H9 (cell line): ENCODE measurements at regions not wholly inside any gene's neighbourhood (a gene's known extent, or its start where the extent isn't known, plus 50 kb on each side); places are given as distances from the start of the nearest gene placed in this dataset.

Experiments
- DNase-seq: peaks from one replicate; pipeline ENCODE4 v3.0.0-alpha.2; 2017
- H2AFZ ChIP-seq: one replicate; pipeline ENCODE4 v1.6.1; 2013; ENCODE audit warnings: mild to moderate bottlenecking, low read length, control low read depth, moderate library complexity
- H2AK5ac ChIP-seq: 2 replicates; pipeline ENCODE4 v1.6.1; 2013; ENCODE audit warnings: low read length, control low read depth, mixed read lengths; ENCODE audit not compliant: insufficient read length
- H2BK120ac ChIP-seq: one replicate; pipeline ENCODE4 v1.6.1; 2013; ENCODE audit warnings: low read depth, mild to moderate bottlenecking, low read length, control low read depth, inconsistent platforms; ENCODE audit not compliant: poor library complexity, severe bottlenecking
- H2BK12ac ChIP-seq: 2 replicates; pipeline ENCODE4 v1.6.1; 2013; ENCODE audit warnings: low read length, control low read depth, mixed read lengths, low read depth; ENCODE audit not compliant: insufficient read length
- H2BK15ac ChIP-seq: 2 replicates; pipeline ENCODE4 v1.6.1; 2013; ENCODE audit warnings: low read depth, low read length, control low read depth
- H2BK20ac ChIP-seq: one replicate; pipeline ENCODE4 v1.6.1; 2013; ENCODE audit warnings: low read depth, mild to moderate bottlenecking, low read length, control low read depth, inconsistent platforms; ENCODE audit not compliant: poor library complexity, severe bottlenecking
- H2BK5ac ChIP-seq: 2 replicates; pipeline ENCODE4 v1.6.1; 2013; ENCODE audit warnings: low read length, control low read depth, mixed read lengths; ENCODE audit not compliant: insufficient read length
- H3K14ac ChIP-seq: 2 replicates; pipeline ENCODE4 v1.6.1; 2013; ENCODE audit warnings: low read length, control low read depth; ENCODE audit not compliant: insufficient read depth
- H3K18ac ChIP-seq: 2 replicates; pipeline ENCODE4 v1.6.1; 2013; ENCODE audit warnings: low read depth, mild to moderate bottlenecking, mixed read lengths, low read length, control low read depth; ENCODE audit not compliant: insufficient read length
- H3K23ac ChIP-seq: 2 replicates; pipeline ENCODE4 v1.6.1; 2013; ENCODE audit warnings: low read length, control low read depth, mixed read lengths, low read depth; ENCODE audit not compliant: insufficient read length
- H3K23me2 ChIP-seq: 2 replicates; pipeline ENCODE4 v1.6.1; 2013; ENCODE audit warnings: low read depth, mild to moderate bottlenecking, mixed read lengths, low read length, control low read depth; ENCODE audit not compliant: insufficient read length, poor library complexity, severe bottlenecking
- H3K27ac ChIP-seq: 2 replicates; pipeline ENCODE4 v1.5.1; 2013; ENCODE audit warnings: low read length, control low read depth, mixed read lengths, low read depth; ENCODE audit not compliant: insufficient read length
- H3K27me3 ChIP-seq: 2 replicates; pipeline ENCODE4 v1.6.1; 2013; ENCODE audit warnings: low read length, control low read depth, inconsistent platforms; ENCODE audit not compliant: insufficient read depth
- H3K4ac ChIP-seq: 2 replicates; pipeline ENCODE4 v1.6.1; 2013; ENCODE audit warnings: low read depth, mild to moderate bottlenecking, control low read depth, inconsistent platforms, low read length, moderate library complexity
- H3K4me1 ChIP-seq: 2 replicates; pipeline ENCODE4 v1.6.1; 2013; ENCODE audit warnings: low read length, control low read depth, inconsistent platforms; ENCODE audit not compliant: insufficient read depth
- H3K4me2 ChIP-seq: 2 replicates; pipeline ENCODE4 v1.6.1; 2013; ENCODE audit warnings: low read length, control low read depth, mixed read lengths; ENCODE audit not compliant: insufficient read length, insufficient read depth
- H3K56ac ChIP-seq: 2 replicates; pipeline ENCODE4 v1.6.1; 2013; ENCODE audit warnings: low read depth, mild to moderate bottlenecking, mixed read lengths, low read length, control low read depth; ENCODE audit not compliant: insufficient read length
- H3K79me1 ChIP-seq: 2 replicates; pipeline ENCODE4 v1.6.1; 2013; ENCODE audit warnings: low read depth, mild to moderate bottlenecking, moderate library complexity, low read length, control low read depth, inconsistent platforms; ENCODE audit not compliant: insufficient read depth, poor library complexity, severe bottlenecking
- H3K79me2 ChIP-seq: 2 replicates; pipeline ENCODE4 v1.6.1; 2013; ENCODE audit warnings: low read length, control low read depth, inconsistent platforms; ENCODE audit not compliant: insufficient read depth
- H3K9ac ChIP-seq: 2 replicates; pipeline ENCODE4 v1.6.1; 2013; ENCODE audit warnings: low read length, control low read depth, mixed read lengths; ENCODE audit not compliant: insufficient read length; ENCODE audit errors: extremely low read depth
- H3K9me3 ChIP-seq: one replicate; pipeline ENCODE4 v1.6.1; 2013; ENCODE audit warnings: low read depth, low read length, inconsistent platforms; ENCODE audit not compliant: control insufficient read depth
- H3T11ph ChIP-seq: one replicate; pipeline ENCODE4 v1.6.1; 2013; ENCODE audit warnings: mild to moderate bottlenecking, low read length, control low read depth, inconsistent platforms
- H4K20me1 ChIP-seq: one replicate; pipeline ENCODE4 v1.6.1; 2013; ENCODE audit not compliant: control insufficient read depth, insufficient read length, insufficient read depth
- H4K5ac ChIP-seq: 2 replicates; pipeline ENCODE4 v1.6.1; 2013; ENCODE audit warnings: low read depth, mild to moderate bottlenecking, mixed read lengths, low read length, control low read depth; ENCODE audit not compliant: insufficient read length
- H4K8ac ChIP-seq: replicated peaks from 2 replicates; pipeline ENCODE4 v1.6.1; 2013; ENCODE audit warnings: low read length, control low read depth, mixed read lengths, low read depth; ENCODE audit not compliant: insufficient read length
- H4K91ac ChIP-seq: 2 replicates; pipeline ENCODE4 v1.6.1; 2013; ENCODE audit warnings: low read depth, mild to moderate bottlenecking, moderate library complexity, mixed read lengths, low read length, control low read depth; ENCODE audit not compliant: insufficient read length
- H3K27ac Mint-ChIP-seq, 3 experiments: 2 replicates in 2 of 3; 3 replicates in 1 of 3; pipeline ENCODE4 v1.8.0; 2020 to 2021; ENCODE audit warnings: mixed read lengths in 3 of 3, mild to moderate bottlenecking in 1 of 3, moderate library complexity in 1 of 3
- H3K27me3 Mint-ChIP-seq: 2 replicates; pipeline ENCODE4 v1.8.0; 2021; ENCODE audit warnings: low read depth, mild to moderate bottlenecking, moderate library complexity, mixed read lengths
- H3K36me3 Mint-ChIP-seq, 3 experiments: 2 replicates in 2 of 3; 3 replicates in 1 of 3; pipeline ENCODE4 v1.8.0; 2020 to 2021; ENCODE audit warnings: low read depth in 3 of 3, mixed read lengths in 3 of 3; ENCODE audit not compliant: insufficient read depth in 1 of 3
- H3K4me1 Mint-ChIP-seq, 2 experiments: 2 replicates each; pipeline ENCODE4 v1.8.0; 2020; ENCODE audit warnings: mixed read lengths in 2 of 2
- H3K4me3 Mint-ChIP-seq, 2 experiments: 2 replicates in 1 of 2; 3 replicates in 1 of 2; pipeline ENCODE4 v1.8.0; 2020 to 2021; ENCODE audit warnings: mild to moderate bottlenecking in 2 of 2, mixed read lengths in 2 of 2, moderate library complexity in 1 of 2
- H3K9me3 Mint-ChIP-seq, 2 experiments: 2 replicates in 1 of 2; 3 replicates in 1 of 2; pipeline ENCODE4 v1.8.0; 2020; ENCODE audit warnings: mild to moderate bottlenecking in 2 of 2, mixed read lengths in 2 of 2, moderate library complexity in 1 of 2
- WGBS: extraction: QIAGEN DNeasy Blood & Tissue Kit; methylation state at CpG from one replicate; pipeline ENCODE4 v1.1.7; 2013; ENCODE audit warnings: missing lambda C conversion rate, low lambda C conversion rate, mixed read lengths; ENCODE audit not compliant: insufficient read length; ENCODE audit errors: extremely low coverage; 5-methylcytosine and 5-hydroxymethylcytosine counted together
- TF ChIP-seq, protein P1 (sequence below): fragments of 200-600 bp; sonication (generic); conservative IDR thresholded peaks from 3 replicates; pipeline ENCODE4 v1.8.0; 2021; ENCODE audit warnings: antibody characterized with exemption, mild to moderate bottlenecking

DNA sequence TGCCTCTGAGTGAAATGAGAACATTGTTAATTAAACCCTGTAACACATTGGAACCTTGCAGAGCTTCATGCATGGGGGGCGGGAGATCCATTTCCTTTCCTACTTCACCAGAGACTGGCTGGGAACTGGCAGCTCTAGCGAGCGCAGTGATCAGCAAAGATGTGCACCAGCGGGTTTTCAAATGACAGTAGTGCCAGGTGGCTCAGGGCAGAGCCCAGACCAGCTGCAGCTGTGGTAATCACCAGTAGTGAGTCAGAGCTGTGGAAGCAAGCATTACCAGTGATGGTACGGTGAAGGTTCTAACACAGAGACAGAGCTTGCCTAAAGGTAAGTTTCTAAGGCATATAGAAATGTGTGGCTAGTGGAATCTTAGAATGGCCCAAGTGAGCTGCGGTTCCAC is 1009.7 kb upstream of the CELF2 start:
- Histone ChIP-seq H4K91ac (no peak overlapping the region), H2BK20ac (no peak overlapping the region), H2BK5ac (no peak overlapping the region), H3K4me1 (no peaks in the 10 kb centered on the region; the same call in 1 of the 2 replicates), H3K79me1 (no peaks in the 10 kb centered on the region), H3K23ac (no peak overlapping the region), H3K9ac (no peak overlapping the region), H4K5ac (no peak overlapping the region), H2BK12ac (no peak overlapping the region), H3K27me3 (no peaks in the 10 kb centered on the region), H3K14ac (no peak overlapping the region), H4K8ac (no peak overlapping the region), H3K27ac (no peak overlapping the region), H2AFZ (no peak overlapping the region), H3K4me2 (no peak overlapping the region), H3K4ac (no peak overlapping the region), H3K9me3 (no peaks in the 10 kb centered on the region), H3K18ac (no peak overlapping the region), H3K23me2 (no peaks in the 10 kb centered on the region), H4K20me1 (no peaks in the 10 kb centered on the region), H2BK15ac (no peak overlapping the region), H3K56ac (no peak overlapping the region), H2BK120ac (no peak overlapping the region), H2AK5ac (no peak overlapping the region), H3K79me2 (no peaks in the 10 kb centered on the region), H3T11ph (no peak overlapping the region)
- Mint-ChIP-seq H3K36me3 (no peaks in the 10 kb centered on the region), H3K9me3 (no peaks in the 10 kb centered on the region; a peak in 1 of 5 replicates), H3K4me3 (no peak overlapping the region), H3K27me3 (no peaks in the 10 kb centered on the region), H3K4me1 (peaks cover 6 to 11% of the 10 kb centered on the region in 2 experiments), H3K27ac (no peak overlapping the region)
- TF ChIP-seq, protein P1, sequence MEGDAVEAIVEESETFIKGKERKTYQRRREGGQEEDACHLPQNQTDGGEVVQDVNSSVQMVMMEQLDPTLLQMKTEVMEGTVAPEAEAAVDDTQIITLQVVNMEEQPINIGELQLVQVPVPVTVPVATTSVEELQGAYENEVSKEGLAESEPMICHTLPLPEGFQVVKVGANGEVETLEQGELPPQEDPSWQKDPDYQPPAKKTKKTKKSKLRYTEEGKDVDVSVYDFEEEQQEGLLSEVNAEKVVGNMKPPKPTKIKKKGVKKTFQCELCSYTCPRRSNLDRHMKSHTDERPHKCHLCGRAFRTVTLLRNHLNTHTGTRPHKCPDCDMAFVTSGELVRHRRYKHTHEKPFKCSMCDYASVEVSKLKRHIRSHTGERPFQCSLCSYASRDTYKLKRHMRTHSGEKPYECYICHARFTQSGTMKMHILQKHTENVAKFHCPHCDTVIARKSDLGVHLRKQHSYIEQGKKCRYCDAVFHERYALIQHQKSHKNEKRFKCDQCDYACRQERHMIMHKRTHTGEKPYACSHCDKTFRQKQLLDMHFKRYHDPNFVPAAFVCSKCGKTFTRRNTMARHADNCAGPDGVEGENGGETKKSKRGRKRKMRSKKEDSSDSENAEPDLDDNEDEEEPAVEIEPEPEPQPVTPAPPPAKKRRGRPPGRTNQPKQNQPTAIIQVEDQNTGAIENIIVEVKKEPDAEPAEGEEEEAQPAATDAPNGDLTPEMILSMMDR, result no peak
- DNase-seq, result no peak
- WGBS, result no CpG with 5 or more reads among the region's 6 CpGs
